ENCODE measurements at regions not wholly inside any gene's neighbourhood (a gene's known extent, or its start where the extent isn't known, plus 50 kb on each side); places are given as distances from the start of the nearest gene placed in this dataset.

DNA sequence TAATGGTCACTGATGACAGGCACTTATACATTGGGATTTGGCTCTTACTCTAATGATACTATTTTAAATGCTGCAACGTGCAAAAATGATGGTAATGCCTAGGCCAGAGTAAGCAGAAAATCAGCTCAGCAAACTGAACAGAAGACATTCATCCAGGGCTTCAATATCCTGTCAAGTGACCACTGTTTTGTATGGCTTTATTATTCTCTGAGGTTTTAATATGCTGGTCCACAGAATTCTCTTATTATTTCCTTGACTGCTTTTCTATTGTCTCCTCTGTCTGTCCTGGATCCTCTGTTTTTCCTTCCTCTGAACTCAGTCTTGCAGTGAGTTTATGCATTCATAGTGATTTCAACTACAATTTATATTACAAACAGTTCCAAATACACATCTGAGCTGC lies 90.8 kb upstream of the PMFBP1 start:
- in situ Hi-C loops (cut with HindIII; ENCODE audit: low pct_unique_long_range_greater_than_20kb, low sequenced_read_pairs), result no loop called here
- no peak for DNase-seq (ENCODE audit: low read depth in 1 of 2, low spot score in 1 of 2)
- no peak for TF ChIP-seq JUND (IDR thresholded peaks at IDR 0.05; ENCODE audit: low read depth)

- in situ Hi-C loops (cut with HindIII; ENCODE audit: low pct_unique_long_range_greater_than_20kb, low sequenced_read_pairs), result no loop called here
- no peak for TF ChIP-seq JUND (IDR thresholded peaks at IDR 0.05; ENCODE audit: low read depth)
- no peak for DNase-seq (ENCODE audit: low read depth in 1 of 2, low spot score in 1 of 2)
These were observed 89.2 kb upstream of the PMFBP1 start for GRCh38 chr16:72261127-72261526.

GRCh38 chr16:72256398-72257066 lies 84.6 kb upstream of the PMFBP1 start:
- no peak for DNase-seq (ENCODE audit: low read depth in 1 of 2, low spot score in 1 of 2)
- no peak for TF ChIP-seq JUND (IDR thresholded peaks at IDR 0.05; ENCODE audit: low read depth)
- in situ Hi-C loops (cut with HindIII; ENCODE audit: low pct_unique_long_range_greater_than_20kb, low sequenced_read_pairs), result no loop called here

- in situ Hi-C loops (cut with HindIII; ENCODE audit: low pct_unique_long_range_greater_than_20kb, low sequenced_read_pairs), result no loop called here
- no peak for TF ChIP-seq JUND (IDR thresholded peaks at IDR 0.05; ENCODE audit: low read depth)
- no peak for DNase-seq (ENCODE audit: low read depth in 1 of 2, low spot score in 1 of 2)
These were observed 83.8 kb upstream of the PMFBP1 start for GRCh38 chr16:72255786-72256185.

DNA sequence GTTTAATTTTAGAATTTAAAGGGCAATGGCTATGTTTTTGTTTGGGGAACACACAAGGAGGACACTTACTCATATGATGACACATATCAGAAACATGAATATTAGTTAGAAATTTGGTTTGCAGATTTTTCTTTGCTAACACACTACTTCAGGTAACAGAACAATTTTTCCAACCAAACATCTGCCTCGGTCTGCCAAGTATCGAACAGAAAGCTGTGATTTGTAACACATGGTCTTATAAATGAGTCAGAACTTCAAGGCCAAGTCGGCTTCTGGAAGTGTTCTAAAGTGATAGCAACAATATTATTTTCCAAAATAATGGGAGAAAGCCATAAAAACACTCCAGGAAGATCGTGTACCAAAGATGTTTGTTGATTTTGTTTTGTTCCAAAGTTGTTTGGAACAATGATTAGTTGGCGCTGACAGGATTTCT lies 75.9 kb upstream of the PMFBP1 start:
- no peak for DNase-seq (ENCODE audit: low read depth in 1 of 2, low spot score in 1 of 2)
- in situ Hi-C loops (cut with HindIII; ENCODE audit: low pct_unique_long_range_greater_than_20kb, low sequenced_read_pairs), result no loop called here
- TF ChIP-seq JUND (IDR thresholded peaks at IDR 0.05; ENCODE audit: low read depth), result no peak

DNA sequence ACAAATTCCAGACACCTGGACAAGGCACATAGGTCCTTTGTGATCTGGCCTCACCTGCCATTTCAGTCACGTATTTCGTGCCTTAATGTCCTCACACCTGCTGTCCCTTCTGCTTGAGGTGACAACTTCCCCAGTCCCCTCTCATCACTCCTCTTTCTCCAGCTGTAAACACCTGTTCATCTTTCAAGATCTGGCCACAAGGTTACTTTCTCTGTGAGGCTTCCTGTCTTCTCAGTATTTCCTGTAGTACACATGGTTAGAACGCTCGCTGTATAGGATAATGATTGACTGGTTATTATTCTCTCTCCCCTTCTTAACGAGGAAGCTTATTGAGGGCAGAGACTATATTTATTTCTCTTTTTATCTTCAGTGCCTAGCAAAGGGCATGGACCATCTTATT lies 74.5 kb upstream of the PMFBP1 start:
- no peak for TF ChIP-seq JUND (IDR thresholded peaks at IDR 0.05; ENCODE audit: low read depth)
- DNase-seq (ENCODE audit: low read depth in 1 of 2, low spot score in 1 of 2), result no peak
- in situ Hi-C loops (cut with HindIII; ENCODE audit: low pct_unique_long_range_greater_than_20kb, low sequenced_read_pairs), result no loop called here

DNA sequence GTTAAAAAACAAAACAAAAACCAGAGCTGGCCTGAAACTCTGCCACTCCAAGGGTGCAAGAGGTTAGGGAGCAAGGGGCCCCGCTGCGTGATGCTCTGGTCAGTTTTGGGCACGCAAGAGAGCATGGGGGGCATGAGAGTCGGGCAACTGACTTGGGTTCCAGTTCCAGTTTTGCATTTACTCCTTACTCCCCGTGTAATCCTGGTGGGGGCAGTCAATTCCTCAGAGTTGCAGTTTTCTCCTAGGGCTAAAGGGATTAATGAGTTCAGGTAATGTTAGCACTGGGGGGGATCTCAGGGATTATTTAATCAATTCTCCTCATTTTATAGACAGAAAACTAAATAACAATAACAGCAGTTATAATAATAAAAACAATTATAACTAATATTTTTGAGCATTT lies 72.9 kb upstream of the PMFBP1 start:
- no peak for TF ChIP-seq JUND (IDR thresholded peaks at IDR 0.05; ENCODE audit: low read depth)
- DNase-seq (ENCODE audit: low read depth in 1 of 2, low spot score in 1 of 2), result no peak
- in situ Hi-C loops (cut with HindIII; ENCODE audit: low pct_unique_long_range_greater_than_20kb, low sequenced_read_pairs), result no loop called here

- TF ChIP-seq JUND (IDR thresholded peaks at IDR 0.05; ENCODE audit: low read depth), result no peak
- in situ Hi-C loops (cut with HindIII; ENCODE audit: low pct_unique_long_range_greater_than_20kb, low sequenced_read_pairs), result no loop called here
- DNase-seq (ENCODE audit: low read depth in 1 of 2, low spot score in 1 of 2), result no peak
These were observed 71.7 kb upstream of the PMFBP1 start for GRCh38 chr16:72243621-72244020.

- in situ Hi-C loops (cut with HindIII; ENCODE audit: low pct_unique_long_range_greater_than_20kb, low sequenced_read_pairs), result no loop called here
- no peak for DNase-seq (ENCODE audit: low read depth in 1 of 2, low spot score in 1 of 2)
- no peak for TF ChIP-seq JUND (IDR thresholded peaks at IDR 0.05; ENCODE audit: low read depth)
These were observed 70.8 kb upstream of the PMFBP1 start for GRCh38 chr16:72242757-72243156.

DNA sequence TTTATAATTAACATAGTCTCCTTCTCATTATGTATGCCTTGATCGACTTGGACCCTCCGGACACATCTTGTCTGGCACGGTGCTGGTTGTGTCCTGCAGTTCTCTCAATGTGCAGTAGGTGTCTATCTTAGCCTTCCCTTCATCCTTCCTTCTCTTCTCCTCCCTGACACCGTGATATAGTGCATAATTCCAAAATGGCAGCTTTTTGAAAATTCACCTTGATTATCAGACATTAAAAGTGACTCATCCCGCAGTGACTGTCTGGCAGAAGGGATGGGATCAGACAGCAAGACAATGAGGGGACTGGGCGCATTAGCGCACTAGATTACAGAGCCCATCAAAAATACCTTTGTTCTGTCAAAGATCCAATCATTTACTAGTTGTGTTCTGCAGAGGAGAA lies 70.0 kb upstream of the PMFBP1 start:
- in situ Hi-C loops (cut with HindIII; ENCODE audit: low pct_unique_long_range_greater_than_20kb, low sequenced_read_pairs), result no loop called here
- peak; percentile 4 to 54 for DNase-seq (ENCODE audit: low read depth in 1 of 2, low spot score in 1 of 2)
- no peak for TF ChIP-seq JUND (IDR thresholded peaks at IDR 0.05; ENCODE audit: low read depth)

DNA sequence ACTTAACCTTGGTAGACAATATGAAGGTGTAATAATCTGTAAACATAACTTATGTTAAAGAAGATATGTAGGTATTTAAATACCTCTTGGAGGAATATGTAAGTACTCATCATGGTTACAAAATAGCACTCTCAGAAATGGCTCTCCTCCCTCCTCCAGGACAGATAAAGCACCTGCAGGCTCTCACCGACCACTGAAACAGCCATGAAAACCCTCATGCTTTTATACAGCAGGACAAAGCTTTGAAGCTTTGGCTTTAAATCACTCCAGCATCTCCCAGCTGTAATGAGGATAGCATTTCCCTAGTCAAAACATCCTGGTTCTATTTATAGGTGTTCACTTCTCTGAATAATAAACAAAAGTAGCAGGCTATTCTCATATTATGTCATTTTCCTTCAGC lies 69.1 kb upstream of the PMFBP1 start:
- DNase-seq (ENCODE audit: low read depth in 1 of 2, low spot score in 1 of 2), result no peak
- in situ Hi-C loops (cut with HindIII; ENCODE audit: low pct_unique_long_range_greater_than_20kb, low sequenced_read_pairs), result no loop called here
- TF ChIP-seq JUND (IDR thresholded peaks at IDR 0.05; ENCODE audit: low read depth), result no peak

DNA sequence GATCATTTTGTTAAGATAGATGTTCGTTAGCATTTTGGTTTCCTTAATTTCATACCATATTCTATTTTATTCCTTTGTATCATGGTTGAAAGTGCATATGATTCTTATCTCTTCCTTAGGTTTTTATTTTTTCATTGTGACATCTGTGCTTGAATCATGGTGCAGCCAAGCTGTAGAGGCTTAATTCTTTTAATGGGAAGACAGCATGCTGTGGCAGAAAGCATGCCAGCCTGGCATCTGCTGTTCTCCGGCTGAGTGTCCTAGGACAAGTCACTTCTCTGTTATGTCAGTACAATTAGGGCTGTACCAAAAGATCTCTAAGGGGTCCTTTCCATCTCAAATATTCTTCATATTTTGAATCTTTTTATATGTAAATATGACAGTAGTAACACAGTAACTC lies 68.5 kb upstream of the PMFBP1 start:
- in situ Hi-C loops (cut with HindIII; ENCODE audit: low pct_unique_long_range_greater_than_20kb, low sequenced_read_pairs), result no loop called here
- TF ChIP-seq JUND (IDR thresholded peaks at IDR 0.05; ENCODE audit: low read depth), result no peak
- no peak for DNase-seq (ENCODE audit: low read depth in 1 of 2, low spot score in 1 of 2)

GRCh38 chr16:72236866-72237265 lies 64.9 kb upstream of the PMFBP1 start:
- in situ Hi-C loops (cut with HindIII; ENCODE audit: low pct_unique_long_range_greater_than_20kb, low sequenced_read_pairs), result no loop called here
- DNase-seq (ENCODE audit: low read depth in 1 of 2, low spot score in 1 of 2), result no peak
- no peak for TF ChIP-seq JUND (IDR thresholded peaks at IDR 0.05; ENCODE audit: low read depth)

- no peak for DNase-seq (ENCODE audit: low read depth in 1 of 2, low spot score in 1 of 2)
- in situ Hi-C loops (cut with HindIII; ENCODE audit: low pct_unique_long_range_greater_than_20kb, low sequenced_read_pairs), result no loop called here
- TF ChIP-seq JUND (IDR thresholded peaks at IDR 0.05; ENCODE audit: low read depth), result no peak
These were observed 62.4 kb upstream of the PMFBP1 start for GRCh38 chr16:72234387-72234786.

Data from T47D (cell line).